Pulmonary artery endothelial cell (primary cell): ENCODE measurements at regions not wholly inside any gene's neighbourhood (a gene's known extent, or its start where the extent isn't known, plus 50 kb on each side); places are given as distances from the start of the nearest gene placed in this dataset.

Source experiments
- DNase-seq: peaks from one replicate; pipeline ENCODE4 v3.0.0-alpha.2; 2011; ENCODE audit warnings: low read depth, low spot score

DNA sequence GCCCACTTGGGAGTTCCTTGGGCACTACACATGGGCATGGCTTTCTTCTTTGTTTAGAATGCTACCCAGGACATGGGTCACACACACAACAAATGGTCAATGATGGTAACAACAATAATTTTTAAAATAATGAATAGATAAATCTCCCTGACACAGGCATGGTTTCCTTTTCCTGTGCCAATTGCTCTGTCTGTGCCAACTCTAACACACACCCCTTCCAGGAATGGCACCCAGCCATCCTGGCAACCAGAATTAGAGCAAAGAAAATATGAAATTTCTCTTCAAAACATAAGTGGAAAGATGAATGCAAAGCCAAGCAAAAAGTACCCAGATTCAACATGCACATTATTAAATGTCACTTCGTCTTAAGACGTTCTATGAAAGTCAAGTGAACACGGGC, 104.9 kb upstream of the SOX5 start:
- DNase-seq, result no peak

DNA sequence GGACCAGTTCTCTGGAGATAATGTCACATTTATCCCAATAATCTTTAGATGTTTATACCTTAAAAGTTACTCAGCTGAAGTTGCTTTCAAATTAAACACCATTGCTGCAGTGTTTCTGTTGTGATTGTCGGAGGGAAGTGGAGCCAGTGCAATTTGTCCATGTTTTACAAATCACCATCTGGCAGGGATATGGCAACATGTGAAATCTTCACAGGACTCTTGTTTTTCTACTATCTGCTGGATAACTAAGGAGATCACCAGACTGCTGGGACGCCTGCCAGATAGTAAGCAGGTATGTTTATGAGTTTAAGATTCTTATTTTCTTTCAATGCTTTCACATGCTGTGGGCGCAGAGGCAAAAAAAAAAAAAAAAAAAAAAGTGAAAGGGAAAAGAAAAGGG, 100.3 kb upstream of the SOX5 start:
- DNase-seq, result no peak

GRCh38 chr12:24049101-24049500, 99.6 kb upstream of the SOX5 start:
- DNase-seq, result no peak

GRCh38 chr12:24048446-24048845, 99.0 kb upstream of the SOX5 start:
- DNase-seq, result no peak

- DNase-seq, result no peak
These were observed 97.9 kb upstream of the SOX5 start for GRCh38 chr12:24047326-24047725.

DNA sequence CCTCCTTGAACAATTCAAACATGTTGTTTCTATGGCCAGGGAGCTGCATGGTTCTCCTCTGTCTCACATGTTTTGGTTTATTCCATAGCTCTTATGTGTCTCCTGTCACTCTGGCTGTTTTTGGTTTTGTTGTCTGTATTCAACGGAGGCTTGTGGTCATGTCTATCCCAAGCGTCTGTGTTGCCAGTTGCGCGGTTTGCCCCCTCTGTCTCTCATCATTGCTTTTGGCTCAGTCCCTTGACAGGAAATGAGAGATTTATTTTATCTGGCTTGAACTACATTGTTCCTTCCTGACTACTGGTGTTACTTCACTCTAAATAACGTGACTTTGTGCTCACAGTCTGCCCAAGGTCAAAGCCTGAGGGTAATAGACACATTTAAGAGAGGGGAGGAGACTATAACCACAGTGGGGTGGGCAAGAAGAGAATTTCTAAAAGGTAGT, 96.4 kb upstream of the SOX5 start:
- peak; percentile 37 for DNase-seq

DNA sequence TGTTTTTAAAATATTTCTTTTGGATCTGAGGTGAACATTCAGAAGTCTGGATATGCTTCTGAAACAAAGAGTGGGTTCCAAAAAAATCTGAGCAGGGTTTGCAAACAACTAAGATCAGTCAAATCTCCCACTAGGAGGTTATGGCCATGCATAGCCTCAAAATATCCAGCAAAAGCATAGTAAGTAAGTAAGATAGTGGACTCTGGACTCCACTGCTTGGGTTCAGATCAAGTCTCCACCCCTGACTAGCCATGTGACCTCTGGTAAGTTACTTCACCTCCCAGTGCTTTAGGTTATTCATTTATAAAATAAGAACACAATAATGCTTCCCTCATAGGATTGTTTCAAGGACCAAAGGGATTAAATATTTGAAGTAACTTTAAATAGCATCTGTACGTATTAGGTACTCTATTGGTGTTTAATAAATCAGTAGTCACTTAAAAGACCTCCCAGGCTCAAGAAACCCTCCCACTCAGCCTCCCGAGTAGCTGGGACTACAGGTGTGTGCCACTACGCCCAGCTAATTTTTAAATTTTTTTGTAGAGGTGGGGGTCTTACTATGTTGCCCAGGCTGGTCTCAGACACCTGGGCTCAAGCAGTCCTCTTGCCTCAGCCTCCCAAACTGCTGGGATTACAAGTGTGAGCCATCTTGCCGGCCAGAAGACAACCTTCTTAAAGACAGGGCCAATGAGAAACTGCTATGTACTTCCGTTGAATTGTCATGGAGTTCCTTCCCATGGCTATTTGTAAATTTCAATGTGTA, 95.7 kb upstream of the SOX5 start:
- no peak for DNase-seq

- no peak for DNase-seq
These were observed 93.2 kb upstream of the SOX5 start for GRCh38 chr12:24042651-24043050.

- DNase-seq, result peak; percentile 51
These were observed 89.6 kb upstream of the SOX5 start for GRCh38 chr12:24039113-24039525.

DNA sequence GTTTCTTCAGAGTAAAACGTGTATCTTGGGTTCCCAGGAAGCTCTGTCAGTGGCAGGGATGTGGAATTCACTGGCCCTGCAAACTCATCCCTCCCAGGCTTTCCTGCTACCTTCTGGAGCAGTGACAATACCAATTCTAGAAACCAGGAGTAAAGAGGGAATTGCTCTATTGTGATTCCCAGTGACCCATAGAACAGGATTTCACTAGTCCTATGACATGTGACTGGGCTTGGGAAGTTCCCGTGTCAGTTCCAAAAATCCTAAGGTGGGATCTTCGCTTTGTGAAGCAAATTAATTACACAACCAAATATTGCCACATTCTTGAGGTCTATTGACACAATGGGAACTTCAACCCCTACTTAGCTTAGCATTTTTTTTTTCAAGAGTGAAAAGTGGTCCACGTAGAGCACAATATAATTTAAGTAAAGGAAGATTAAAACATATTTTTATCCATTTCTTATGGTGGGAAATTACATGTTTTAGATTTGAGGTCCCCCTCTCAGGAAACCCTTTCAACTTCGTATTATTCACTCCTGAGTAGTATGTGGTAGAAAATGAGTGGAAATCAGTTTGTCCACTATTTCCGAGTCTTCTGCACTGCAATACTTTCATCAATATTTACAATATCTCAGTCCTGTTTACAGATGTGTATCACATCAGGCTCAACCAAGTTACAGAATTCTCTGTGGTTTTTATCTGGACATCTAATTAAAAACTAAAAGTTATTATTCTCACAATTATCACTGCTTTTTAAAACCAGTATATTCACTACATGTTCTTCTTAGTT, 88.9 kb upstream of the SOX5 start:
- no peak for DNase-seq

GRCh38 chr12:24036438-24037216, 87.2 kb upstream of the SOX5 start:
- no peak for DNase-seq

DNA sequence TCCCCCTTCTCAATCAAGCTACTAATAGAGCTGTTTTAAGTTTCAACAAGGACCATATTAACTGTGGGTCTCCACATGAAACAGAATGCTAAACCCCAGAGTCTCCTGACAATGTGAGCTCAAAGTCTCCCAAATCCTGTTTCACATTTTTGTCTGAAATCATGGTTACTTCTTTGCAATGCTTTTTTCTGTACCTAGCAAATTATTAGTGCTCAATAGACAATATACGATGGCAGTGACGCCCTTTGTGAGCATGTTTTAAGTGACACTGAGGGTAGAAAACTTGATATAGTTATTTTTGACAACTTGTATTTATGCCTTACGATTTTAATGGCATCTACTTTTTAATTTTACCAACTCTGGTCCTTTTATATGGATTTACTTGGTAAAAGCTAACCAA, 85.4 kb upstream of the SOX5 start:
- DNase-seq, result no peak

DNA sequence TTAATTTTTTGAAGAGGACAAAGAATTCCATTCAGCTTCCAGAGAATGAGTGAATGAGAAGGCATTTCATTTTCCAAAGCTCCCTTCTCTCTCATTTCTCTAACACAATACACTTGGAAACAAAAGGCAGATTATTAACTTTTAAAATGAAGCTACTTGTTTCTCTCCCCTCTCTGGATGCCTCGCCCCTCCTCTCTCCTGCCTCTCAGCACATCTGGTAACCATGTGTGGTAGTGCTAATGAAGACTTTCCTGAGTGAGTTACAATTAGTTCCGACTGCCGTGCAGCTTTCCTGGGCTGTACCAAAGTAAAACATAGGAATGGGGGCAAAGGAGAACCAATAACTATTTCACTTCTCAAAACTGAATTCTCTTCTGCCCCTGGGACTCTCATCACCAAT, 84.7 kb upstream of the SOX5 start:
- no peak for DNase-seq

DNA sequence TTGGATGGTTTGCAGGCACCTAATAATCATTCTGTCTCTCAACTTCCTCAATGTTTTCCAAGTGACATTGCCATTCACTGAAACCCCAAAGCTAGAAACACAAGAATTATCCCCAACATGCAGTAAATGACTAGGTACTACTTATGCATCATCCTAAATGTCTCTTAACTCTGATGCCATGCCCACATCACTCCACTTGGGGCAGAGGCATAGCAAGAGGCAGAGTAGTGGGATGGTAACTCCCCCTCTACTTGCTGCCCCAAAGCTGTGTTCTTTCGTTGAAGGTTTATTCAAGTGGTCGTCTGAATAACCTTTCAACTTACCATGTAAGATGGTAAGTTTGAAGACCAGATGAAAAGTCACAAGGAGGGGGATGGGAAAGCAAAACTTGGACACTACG, 77.9 kb upstream of the SOX5 start:
- DNase-seq, result no peak

DNA sequence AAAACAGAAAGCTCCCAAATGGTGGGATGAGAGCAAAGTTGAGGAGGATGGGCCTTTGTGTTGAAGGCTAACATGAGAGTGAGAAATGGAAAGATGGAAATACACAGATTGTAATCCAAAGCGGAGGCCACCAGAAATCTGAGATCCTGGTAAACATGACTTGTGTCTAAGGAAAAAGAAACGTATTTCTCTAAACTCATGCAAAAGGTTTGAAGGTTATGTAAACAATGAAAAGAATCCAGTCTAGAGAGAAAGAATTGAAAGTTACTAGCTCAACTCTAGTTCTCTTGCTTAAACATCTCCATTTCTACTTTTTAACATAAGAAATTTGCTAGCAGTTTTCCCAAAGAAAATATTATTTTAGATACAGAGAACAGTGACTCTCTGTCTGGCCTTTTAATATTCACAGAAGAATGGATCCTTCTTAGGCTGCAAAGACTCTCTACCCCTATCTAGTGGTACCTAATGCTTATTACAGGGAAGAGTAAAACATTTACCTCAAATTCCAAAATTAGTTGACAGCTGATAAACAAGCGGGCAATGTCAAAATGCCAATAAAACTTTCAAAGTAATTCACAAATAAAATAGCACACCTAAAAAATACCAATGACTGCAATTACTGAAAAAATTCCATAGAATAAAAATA, 75.8 kb upstream of the SOX5 start:
- DNase-seq, result no peak

DNA sequence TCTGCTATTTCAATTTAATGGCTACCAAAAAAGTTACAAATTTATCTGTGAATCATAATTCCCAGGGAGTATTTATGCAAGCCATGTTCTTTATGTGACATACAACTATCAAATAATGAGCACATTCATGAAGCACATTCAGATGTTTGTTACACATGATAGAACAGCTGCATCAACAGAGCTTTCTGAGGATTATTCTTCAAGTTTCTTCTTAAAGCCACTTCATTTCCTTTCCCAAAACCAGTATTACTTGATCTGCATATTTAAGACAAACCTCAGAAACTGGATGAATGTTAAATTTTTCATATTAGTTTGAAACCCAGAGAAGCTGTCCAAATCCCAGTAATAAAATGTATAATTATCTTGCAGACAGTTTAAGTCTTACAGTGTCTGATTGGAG, 73.6 kb upstream of the SOX5 start:
- no peak for DNase-seq

DNA sequence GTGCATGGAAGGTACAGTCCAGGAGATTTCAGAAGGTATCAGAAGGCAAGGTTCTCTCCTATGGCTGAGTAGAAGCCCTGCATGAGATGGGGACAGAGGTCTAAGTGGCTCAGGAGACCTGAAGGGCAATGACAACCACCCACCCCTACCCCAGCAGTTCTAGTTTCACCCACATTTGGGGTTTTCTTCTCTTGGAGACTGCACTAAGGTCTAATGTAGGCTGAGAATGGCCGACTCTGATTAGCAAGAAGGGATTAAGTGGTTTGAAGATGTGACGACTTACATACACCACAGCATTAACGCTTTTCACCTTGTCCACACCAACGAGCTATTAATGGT, 71.7 kb upstream of the SOX5 start:
- DNase-seq, result no peak

DNA sequence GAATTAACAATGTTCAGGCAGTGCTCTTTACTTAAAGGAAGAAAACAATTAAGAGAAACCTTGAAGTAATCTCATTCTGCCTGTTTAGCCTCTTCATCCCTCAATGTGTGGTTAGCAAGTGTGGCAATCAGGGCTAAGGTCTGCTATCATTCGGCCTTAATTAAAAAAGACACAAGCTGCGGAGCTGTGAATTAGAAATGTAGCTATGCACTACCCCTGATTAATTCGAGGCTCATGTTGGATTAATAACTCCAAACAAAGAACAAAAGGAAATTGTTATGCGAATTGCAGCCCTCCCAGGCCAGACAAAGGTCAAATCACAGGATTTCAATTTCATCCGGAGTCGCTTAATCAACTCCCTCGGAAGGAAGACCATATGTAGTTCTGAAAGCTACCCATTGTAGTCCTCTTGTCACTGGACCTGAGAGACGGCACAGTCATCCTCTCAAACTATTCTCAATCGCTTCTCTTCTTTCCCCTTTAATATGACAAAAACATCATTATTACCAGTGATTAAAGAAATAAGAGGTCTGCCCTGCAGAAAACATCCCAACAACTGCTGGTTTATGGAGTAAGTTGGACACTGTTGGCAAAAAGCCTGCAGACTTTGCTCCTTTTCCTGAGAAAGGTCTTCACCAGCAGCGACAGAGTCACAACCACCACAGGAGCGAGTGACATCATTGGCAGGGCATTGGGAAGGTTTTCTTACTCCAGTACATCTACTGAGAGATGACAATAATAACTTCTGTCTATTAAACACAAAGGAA, 71.1 kb upstream of the SOX5 start:
- DNase-seq, result no peak

DNA sequence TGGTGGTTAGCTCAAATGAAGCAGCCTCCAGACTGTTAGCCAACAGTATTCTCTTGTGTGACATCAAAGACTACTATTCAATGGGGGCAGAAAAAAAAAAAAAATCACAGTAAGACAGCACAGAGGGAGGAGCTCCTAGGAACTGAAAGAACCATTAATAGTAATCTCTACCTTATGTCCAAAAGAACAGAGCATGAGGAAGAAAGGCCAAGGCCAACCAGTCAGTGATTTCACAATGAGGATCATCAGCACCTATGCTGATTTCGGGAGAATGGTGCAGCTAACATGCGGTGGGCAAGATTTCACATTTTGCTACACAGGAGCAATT, 66.3 kb upstream of the SOX5 start:
- DNase-seq, result no peak

DNA sequence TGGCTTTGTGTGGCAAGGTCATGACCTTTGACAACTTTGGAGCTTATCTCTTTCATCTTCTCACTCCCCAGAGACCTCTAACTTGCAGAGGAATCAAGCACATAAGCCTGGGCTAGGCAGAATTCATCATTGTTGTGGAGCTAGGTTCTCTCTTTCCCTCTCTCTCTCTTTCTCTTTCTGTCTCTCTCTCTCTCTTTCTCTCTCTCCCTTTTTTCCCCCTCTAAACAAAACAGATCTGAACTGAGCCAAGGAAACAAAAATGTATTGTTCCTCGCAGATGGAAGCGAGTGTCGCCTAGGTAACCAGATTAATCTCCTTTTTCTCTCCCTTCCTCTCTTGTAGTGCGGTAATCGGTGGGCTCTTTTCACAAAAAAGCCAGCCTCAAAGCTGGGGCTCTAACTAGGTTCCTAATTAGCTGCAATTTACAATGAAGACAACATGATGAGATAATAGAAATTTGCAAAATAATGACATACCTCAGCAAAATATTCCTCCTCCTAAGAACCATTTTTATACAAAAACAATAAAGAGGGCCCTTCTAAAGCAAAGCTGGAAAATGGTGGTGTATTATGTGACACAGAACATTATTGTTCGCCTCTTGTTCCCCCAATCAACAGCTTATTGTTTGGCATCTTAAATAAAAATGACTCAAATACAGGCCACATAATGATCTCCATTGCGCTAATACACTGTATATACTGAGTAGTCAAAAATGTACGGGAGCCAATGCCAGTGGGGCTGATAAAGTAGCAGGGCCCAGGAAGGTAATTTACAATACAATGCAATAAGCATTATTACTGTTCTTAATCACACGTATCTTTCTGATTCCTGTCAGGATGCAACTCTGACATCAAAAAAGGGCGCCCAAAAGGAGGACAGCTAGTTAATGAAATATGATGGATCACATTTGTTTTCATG, 65.7 kb upstream of the SOX5 start:
- DNase-seq, result no peak
